ENCODE measurements at regions not wholly inside any gene's neighbourhood (a gene's known extent, or its start where the extent isn't known, plus 50 kb on each side); places are given as distances from the start of the nearest gene placed in this dataset.

- TF ChIP-seq, protein P1, sequence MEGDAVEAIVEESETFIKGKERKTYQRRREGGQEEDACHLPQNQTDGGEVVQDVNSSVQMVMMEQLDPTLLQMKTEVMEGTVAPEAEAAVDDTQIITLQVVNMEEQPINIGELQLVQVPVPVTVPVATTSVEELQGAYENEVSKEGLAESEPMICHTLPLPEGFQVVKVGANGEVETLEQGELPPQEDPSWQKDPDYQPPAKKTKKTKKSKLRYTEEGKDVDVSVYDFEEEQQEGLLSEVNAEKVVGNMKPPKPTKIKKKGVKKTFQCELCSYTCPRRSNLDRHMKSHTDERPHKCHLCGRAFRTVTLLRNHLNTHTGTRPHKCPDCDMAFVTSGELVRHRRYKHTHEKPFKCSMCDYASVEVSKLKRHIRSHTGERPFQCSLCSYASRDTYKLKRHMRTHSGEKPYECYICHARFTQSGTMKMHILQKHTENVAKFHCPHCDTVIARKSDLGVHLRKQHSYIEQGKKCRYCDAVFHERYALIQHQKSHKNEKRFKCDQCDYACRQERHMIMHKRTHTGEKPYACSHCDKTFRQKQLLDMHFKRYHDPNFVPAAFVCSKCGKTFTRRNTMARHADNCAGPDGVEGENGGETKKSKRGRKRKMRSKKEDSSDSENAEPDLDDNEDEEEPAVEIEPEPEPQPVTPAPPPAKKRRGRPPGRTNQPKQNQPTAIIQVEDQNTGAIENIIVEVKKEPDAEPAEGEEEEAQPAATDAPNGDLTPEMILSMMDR (conservative IDR thresholded peaks at IDR 0.05; ENCODE audit: low read depth, low read length) = no peak
- no peak overlapping the region for H3K27ac ChIP-seq (ENCODE audit: low read depth, low read length, poor library complexity, severe bottlenecking)
- H3K27me3 ChIP-seq (replicated peaks; ENCODE audit: insufficient read depth, low read depth, low read length, poor library complexity) = no peaks in the 10 kb centered on the region
- no peaks in the 10 kb centered on the region for H3K36me3 ChIP-seq (ENCODE audit: insufficient read depth, low read length, poor library complexity, severe bottlenecking)
- H3K9me3 ChIP-seq (ENCODE audit: low read depth, low read length, poor library complexity, severe bottlenecking) = no peaks in the 10 kb centered on the region
- H3K4me1 ChIP-seq (ENCODE audit: insufficient read depth, low read length, poor library complexity, severe bottlenecking) = no peaks in the 10 kb centered on the region
- POLR2A ChIA-PET (ENCODE audit: low non-redundant PET) = no interaction called here
- no peak overlapping the region for H3K4me3 ChIP-seq (ENCODE audit: low read depth, low read length, poor library complexity, severe bottlenecking)
- BruUV-seq (replicated peaks) = no TSS peak
- DNase-seq (ENCODE audit: low spot score) = no peak
- intact Hi-C loops (cut with micrococcal nuclease; ENCODE audit: unreplicated experiment) = no loop called here
- CTCF ChIA-PET = no interaction called here
Observed at GRCh38 chr1:232218955-232219865, 410.7 kb downstream of the SIPA1L2 start.

GRCh38 chr1:232213928-232214327, 416.0 kb downstream of the SIPA1L2 start:
- no TSS peak for BruUV-seq (replicated peaks)
- H3K9me3 ChIP-seq (ENCODE audit: low read depth, low read length, poor library complexity, severe bottlenecking) = no peaks in the 10 kb centered on the region
- H3K36me3 ChIP-seq (ENCODE audit: insufficient read depth, low read length, poor library complexity, severe bottlenecking) = no peaks in the 10 kb centered on the region
- H3K4me3 ChIP-seq (ENCODE audit: low read depth, low read length, poor library complexity, severe bottlenecking) = no peak overlapping the region
- TF ChIP-seq, protein P1 (conservative IDR thresholded peaks at IDR 0.05; ENCODE audit: low read depth, low read length) = no peak
- no peak for TF ChIP-seq EZH2 (IDR thresholded peaks at IDR 0.05; ENCODE audit: borderline replicate concordance, low read depth, low read length, poor library complexity, severe bottlenecking)
- POLR2A ChIA-PET (ENCODE audit: low non-redundant PET) = interaction anchor here (0.7 kb wide), 1 partner anchor 12 kb away, joined by 4 read pairs; no protein-coding TSS in a partner anchor
- H3K4me1 ChIP-seq (ENCODE audit: insufficient read depth, low read length, poor library complexity, severe bottlenecking) = no peaks in the 10 kb centered on the region
- no peaks in the 10 kb centered on the region for H3K27me3 ChIP-seq (replicated peaks; ENCODE audit: insufficient read depth, low read depth, low read length, poor library complexity)
- intact Hi-C loops (cut with micrococcal nuclease; ENCODE audit: unreplicated experiment) = no loop called here
- CTCF ChIA-PET = no interaction called here
- no peak for DNase-seq (ENCODE audit: low spot score)
- H3K27ac ChIP-seq (ENCODE audit: low read depth, low read length, poor library complexity, severe bottlenecking) = no peak overlapping the region

GRCh38 chr1:232212253-232212652, 417.7 kb downstream of the SIPA1L2 start:
- H3K36me3 ChIP-seq (ENCODE audit: insufficient read depth, low read length, poor library complexity, severe bottlenecking) = no peaks in the 10 kb centered on the region
- no peaks in the 10 kb centered on the region for H3K4me1 ChIP-seq (ENCODE audit: insufficient read depth, low read length, poor library complexity, severe bottlenecking)
- CTCF ChIA-PET = no interaction called here
- no peak overlapping the region for H3K27ac ChIP-seq (ENCODE audit: low read depth, low read length, poor library complexity, severe bottlenecking)
- intact Hi-C loops (cut with micrococcal nuclease; ENCODE audit: unreplicated experiment) = no loop called here
- no peak overlapping the region for H3K4me3 ChIP-seq (ENCODE audit: low read depth, low read length, poor library complexity, severe bottlenecking)
- no TSS peak for BruUV-seq (replicated peaks)
- no peaks in the 10 kb centered on the region for H3K27me3 ChIP-seq (replicated peaks; ENCODE audit: insufficient read depth, low read depth, low read length, poor library complexity)
- DNase-seq (ENCODE audit: low spot score) = no peak
- no peaks in the 10 kb centered on the region for H3K9me3 ChIP-seq (ENCODE audit: low read depth, low read length, poor library complexity, severe bottlenecking)
- TF ChIP-seq, protein P1 (conservative IDR thresholded peaks at IDR 0.05; ENCODE audit: low read depth, low read length) = no peak
- TF ChIP-seq EZH2 (IDR thresholded peaks at IDR 0.05; ENCODE audit: borderline replicate concordance, low read depth, low read length, poor library complexity, severe bottlenecking) = no peak
- POLR2A ChIA-PET (ENCODE audit: low non-redundant PET) = no interaction called here
